GM23248 (cell line): ENCODE measurements at regions not wholly inside any gene's neighbourhood (a gene's known extent, or its start where the extent isn't known, plus 50 kb on each side); places are given as distances from the start of the nearest gene placed in this dataset.

Experiments used
- EZH2 ChIP-seq: fragments of 200-600 bp; sonication (generic); IDR thresholded peaks from 2 replicates; pipeline ENCODE4 v1.6.1; 2018; ENCODE audit warnings: antibody characterized with exemption, mild to moderate bottlenecking; ENCODE audit not compliant: insufficient read depth, poor library complexity, severe bottlenecking
- EZH2phosphoT487 ChIP-seq: fragments of 200-600 bp; sonication (generic); IDR thresholded peaks from 2 replicates; pipeline ENCODE4 v1.6.1; 2018; ENCODE audit warnings: antibody characterized with exemption, moderate library complexity, mild to moderate bottlenecking, low read depth; ENCODE audit not compliant: insufficient read depth

- TF ChIP-seq EZH2phosphoT487 (no peak), EZH2 (no peak)
These were observed 166.1 kb upstream of the NPSR1 start for GRCh38 chr7:34491899-34492298.
